Fibroblast of skin of right quadriceps (primary cell): ENCODE measurements at regions not wholly inside any gene's neighbourhood (a gene's known extent, or its start where the extent isn't known, plus 50 kb on each side); places are given as distances from the start of the nearest gene placed in this dataset.
"Not testable (repeated sequence)": the region's sequence is repeated elsewhere in the genome, so short reads cannot be mapped to it uniquely, and the experiment has no call there.

ENCODE experiments used
- DNase-seq: peaks from one replicate; pipeline ENCODE4 v3.0.0-alpha.2; 2013

- no peak for DNase-seq
These were observed 141.4 kb upstream of the FOXP2 start for GRCh38 chr7:114273218-114273617.

- no peak for DNase-seq
These were observed 144.9 kb upstream of the FOXP2 start for GRCh38 chr7:114269714-114270113.

GRCh38 chr7:114267550-114267949 lies 147.1 kb upstream of the FOXP2 start:
- not testable (repeated sequence) for DNase-seq

- DNase-seq: peak; percentile 5
These were observed 150.6 kb upstream of the FOXP2 start for GRCh38 chr7:114264023-114264422.

- no peak for DNase-seq
These were observed 151.4 kb upstream of the FOXP2 start for GRCh38 chr7:114263219-114263618.

- DNase-seq: no peak
These were observed 159.2 kb upstream of the FOXP2 start for GRCh38 chr7:114255404-114255841.

GRCh38 chr7:114243646-114244045 lies 171.0 kb upstream of the FOXP2 start:
- no peak for DNase-seq

GRCh38 chr7:114242992-114243507 lies 171.6 kb upstream of the FOXP2 start:
- peak; percentile 30 for DNase-seq

GRCh38 chr7:114229246-114229645 lies 185.4 kb upstream of the FOXP2 start:
- DNase-seq: peak; percentile 12

- no peak for DNase-seq
These were observed 188.8 kb upstream of the FOXP2 start for GRCh38 chr7:114225784-114226183.

GRCh38 chr7:114218283-114218682 lies 196.3 kb upstream of the FOXP2 start:
- no peak for DNase-seq

- DNase-seq: no peak
These were observed 197.4 kb upstream of the FOXP2 start for GRCh38 chr7:114217026-114217806.

- no peak for DNase-seq
These were observed 200.1 kb upstream of the FOXP2 start for GRCh38 chr7:114214466-114214865.

GRCh38 chr7:114212721-114213429 lies 201.7 kb upstream of the FOXP2 start:
- DNase-seq: no peak

GRCh38 chr7:114209968-114210367 lies 204.6 kb upstream of the FOXP2 start:
- no peak for DNase-seq

- DNase-seq: no peak
These were observed 207.9 kb upstream of the FOXP2 start for GRCh38 chr7:114206688-114207087.

- no peak for DNase-seq
These were observed 218.1 kb upstream of the FOXP2 start for GRCh38 chr7:114196517-114196916.

- no peak for DNase-seq
These were observed 224.2 kb upstream of the FOXP2 start for GRCh38 chr7:114190387-114190786.

GRCh38 chr7:114183311-114184088 lies 231.1 kb upstream of the FOXP2 start:
- DNase-seq: no peak

- DNase-seq: no peak
These were observed 231.8 kb upstream of the FOXP2 start for GRCh38 chr7:114182837-114183236.

GRCh38 chr7:114181280-114181679 lies 233.3 kb upstream of the FOXP2 start:
- DNase-seq: no peak

GRCh38 chr7:114180556-114181266 lies 233.9 kb upstream of the FOXP2 start:
- DNase-seq: no peak

- DNase-seq: peak; percentile 49
These were observed 239.5 kb upstream of the FOXP2 start for GRCh38 chr7:114175125-114175524.
